ENCODE measurements at regions not wholly inside any gene's neighbourhood (a gene's known extent, or its start where the extent isn't known, plus 50 kb on each side); places are given as distances from the start of the nearest gene placed in this dataset.

- TF ChIP-seq CTCF (IDR thresholded peaks at IDR 0.05): no peak
- TF ChIP-seq EZH2phosphoT487 (IDR thresholded peaks at IDR 0.05): no peak
Observed at GRCh38 chr4:3673176-3673575, 93.0 kb upstream of the ADRA2C start.
